ENCODE measurements at regions not wholly inside any gene's neighbourhood (a gene's known extent, or its start where the extent isn't known, plus 50 kb on each side); places are given as distances from the start of the nearest gene placed in this dataset.

GRCh38 chr2:3000125-3000524 is 377.5 kb downstream of the EIPR1 start:
- TF ChIP-seq ZNF274 (IDR thresholded peaks at IDR 0.05; ENCODE audit: low read depth, low read length) (no peak), YY1 (IDR thresholded peaks at IDR 0.05; ENCODE audit: insufficient read depth, insufficient read length) (no peak), SUZ12 (IDR thresholded peaks at IDR 0.05; ENCODE audit: extremely low read depth, insufficient read depth, insufficient read length) (no peak)

Measured in NT2/D1 (cell line).